GM18868 (cell line): ENCODE measurements at regions not wholly inside any gene's neighbourhood (a gene's known extent, or its start where the extent isn't known, plus 50 kb on each side); places are given as distances from the start of the nearest gene placed in this dataset.

Experiments used
- ATAC-seq: cut with Tn5 transposase; IDR thresholded peaks from one replicate; pipeline ENCODE4 v1.9.1; 2021; ENCODE audit warnings: mild to moderate bottlenecking, moderate library complexity; ENCODE audit not compliant: unreplicated experiment

DNA sequence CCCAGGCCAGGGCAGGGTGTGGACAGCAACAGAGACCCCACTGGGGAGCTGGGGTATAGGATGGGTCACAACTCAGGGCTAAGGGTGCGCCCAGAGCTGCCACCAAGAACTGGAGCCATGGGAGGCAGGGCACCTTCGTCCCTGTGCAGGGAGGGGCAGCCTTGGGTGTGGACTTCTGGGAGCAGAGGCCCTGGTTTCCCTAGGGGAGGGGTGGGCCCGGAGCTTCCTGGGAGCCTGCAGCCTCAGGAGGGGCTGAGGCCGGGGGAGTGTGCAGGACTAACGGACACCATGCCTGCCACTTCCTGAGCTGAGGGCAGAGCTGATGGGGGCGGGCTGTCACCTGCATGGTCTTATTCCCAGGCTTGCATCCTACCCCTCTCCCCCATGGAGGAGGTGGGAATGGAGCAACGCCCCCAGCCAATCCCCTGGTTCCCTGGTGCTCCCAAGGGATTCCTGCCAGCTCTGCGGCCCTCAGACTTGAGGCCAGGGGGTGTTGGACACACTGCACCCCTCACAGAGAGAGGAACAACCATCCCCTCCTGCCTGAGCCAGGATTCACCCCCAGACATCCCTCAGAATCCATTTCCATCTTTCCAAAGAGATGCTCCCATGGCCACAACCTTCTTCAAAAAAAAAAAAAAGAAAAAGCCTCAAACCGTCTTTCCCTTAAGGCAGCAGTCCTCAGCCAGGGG lies 225.7 kb downstream of the CTTN start:
- no peak for ATAC-seq

DNA sequence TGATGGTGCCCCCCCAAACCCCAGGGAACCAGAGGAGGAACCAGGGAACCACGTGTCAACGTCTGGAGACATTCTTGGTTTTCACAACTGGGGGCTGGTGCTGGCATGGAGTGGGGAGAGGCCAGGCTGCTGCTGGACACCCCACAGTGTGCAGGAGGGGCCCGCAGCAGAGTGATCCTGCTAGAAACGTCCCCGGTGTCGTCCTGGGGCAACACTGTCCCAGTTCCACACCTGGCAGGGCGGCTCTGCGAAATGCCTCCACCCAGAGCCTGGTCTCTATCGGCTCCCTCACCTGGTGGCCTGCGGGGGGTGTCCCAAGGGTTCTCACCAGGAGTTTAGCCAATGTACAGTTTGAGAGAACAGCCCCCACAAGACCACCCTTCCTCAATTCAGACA lies 226.3 kb downstream of the CTTN start:
- ATAC-seq = no peak

- no peak for ATAC-seq
Observed at GRCh38 chr11:70625051-70625450, 226.7 kb downstream of the CTTN start.

- no peak for ATAC-seq
Observed at GRCh38 chr11:70625582-70626518, 227.5 kb downstream of the CTTN start.

DNA sequence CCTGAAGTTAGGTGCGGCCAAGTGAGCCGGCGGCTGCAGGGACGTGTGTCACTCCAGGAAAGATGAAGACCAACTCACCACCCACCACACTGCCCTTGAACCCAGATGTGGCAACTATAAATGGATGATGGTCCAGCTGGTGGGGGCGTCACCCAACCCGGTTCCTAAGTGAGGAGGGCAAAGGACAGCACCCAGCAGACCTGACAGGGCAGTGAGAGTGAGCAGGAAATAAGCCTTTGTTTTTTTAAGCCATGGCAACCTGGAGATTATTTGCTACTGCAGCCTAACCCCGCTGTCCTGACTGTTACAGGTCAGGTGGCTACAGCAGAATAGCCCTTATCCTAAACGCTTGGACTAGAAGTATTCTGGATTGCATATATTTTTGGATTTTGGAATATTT lies 228.9 kb downstream of the CTTN start:
- no peak for ATAC-seq

DNA sequence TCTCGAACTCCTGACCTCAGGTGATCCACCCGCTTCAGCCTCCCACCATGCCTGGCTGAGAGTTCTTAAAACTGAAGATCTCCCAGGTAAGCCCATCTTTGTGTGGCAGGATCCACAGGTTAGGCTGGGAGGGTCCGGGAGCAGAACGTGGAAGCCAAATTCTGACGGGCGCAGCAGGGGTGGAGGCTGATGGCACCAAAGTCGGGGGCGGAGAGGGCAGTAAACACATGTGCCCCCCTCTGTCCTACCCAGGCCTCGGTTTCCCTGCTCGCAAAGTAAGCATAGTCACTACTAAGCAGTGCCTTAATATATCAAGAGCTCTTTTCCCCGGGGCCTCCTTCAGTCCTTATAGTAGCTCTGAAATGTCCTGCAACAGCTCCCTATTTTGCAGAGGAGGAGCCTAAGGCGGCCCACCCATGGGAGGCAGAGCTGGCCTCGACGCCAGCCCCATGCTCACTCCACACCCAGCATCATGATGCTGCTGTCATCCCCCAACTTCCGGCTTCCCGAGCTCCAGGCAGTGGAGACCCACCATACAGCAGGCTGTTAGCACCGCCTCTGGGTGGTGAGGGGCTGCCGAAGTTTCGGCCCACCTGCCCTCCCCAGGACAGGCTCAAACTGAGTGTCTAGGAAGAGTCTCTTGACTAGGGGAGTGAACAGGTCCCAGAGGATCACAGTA lies 230.0 kb downstream of the CTTN start:
- no peak for ATAC-seq

GRCh38 chr11:70628855-70629844 lies 230.8 kb downstream of the CTTN start:
- no peak for ATAC-seq

DNA sequence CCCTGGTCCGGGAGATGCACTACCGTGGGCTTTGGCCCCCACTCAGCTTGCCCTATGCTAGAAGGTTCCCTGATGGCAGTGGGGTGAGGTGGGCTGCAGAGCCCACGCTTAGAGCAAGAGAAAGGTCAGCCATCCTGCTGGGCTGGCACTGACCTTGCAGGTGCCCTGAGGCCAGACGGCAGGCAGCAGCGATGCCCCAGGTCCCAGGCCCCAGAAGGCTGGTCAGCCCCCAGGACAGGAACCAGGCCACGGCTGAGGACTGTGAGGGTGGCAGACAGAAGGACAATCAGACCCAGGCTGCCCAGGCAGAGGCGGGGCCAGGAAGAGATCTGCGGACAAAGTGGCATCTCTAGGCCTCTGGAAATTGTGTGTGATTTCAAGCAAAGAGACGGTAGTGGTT lies 231.7 kb downstream of the CTTN start:
- no peak for ATAC-seq

GRCh38 chr11:70630816-70631623 lies 232.7 kb downstream of the CTTN start:
- ATAC-seq = no peak

GRCh38 chr11:70631624-70632047 lies 233.3 kb downstream of the CTTN start:
- ATAC-seq = no peak

DNA sequence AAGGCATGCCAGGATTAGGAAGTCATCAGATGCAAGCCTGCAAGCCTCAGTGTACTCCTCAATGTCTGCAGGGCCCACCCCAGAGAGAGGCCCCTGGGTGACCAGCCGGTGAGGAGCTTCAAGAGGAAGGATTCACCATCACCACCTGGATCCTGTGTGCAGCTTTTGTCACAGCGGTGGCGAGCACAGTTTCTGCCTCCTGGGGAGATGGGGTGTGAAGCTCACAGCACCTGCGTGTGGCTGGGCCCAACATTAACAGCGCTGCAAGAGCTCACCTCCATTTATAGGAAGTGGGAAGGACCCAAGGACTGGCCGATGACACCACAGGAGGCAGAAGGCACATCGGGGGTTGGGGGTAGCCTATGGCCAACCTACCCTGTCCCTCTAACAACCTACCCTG lies 235.3 kb downstream of the CTTN start:
- ATAC-seq = no peak

- no peak for ATAC-seq
Observed at GRCh38 chr11:70636659-70637058, 238.3 kb downstream of the CTTN start.

DNA sequence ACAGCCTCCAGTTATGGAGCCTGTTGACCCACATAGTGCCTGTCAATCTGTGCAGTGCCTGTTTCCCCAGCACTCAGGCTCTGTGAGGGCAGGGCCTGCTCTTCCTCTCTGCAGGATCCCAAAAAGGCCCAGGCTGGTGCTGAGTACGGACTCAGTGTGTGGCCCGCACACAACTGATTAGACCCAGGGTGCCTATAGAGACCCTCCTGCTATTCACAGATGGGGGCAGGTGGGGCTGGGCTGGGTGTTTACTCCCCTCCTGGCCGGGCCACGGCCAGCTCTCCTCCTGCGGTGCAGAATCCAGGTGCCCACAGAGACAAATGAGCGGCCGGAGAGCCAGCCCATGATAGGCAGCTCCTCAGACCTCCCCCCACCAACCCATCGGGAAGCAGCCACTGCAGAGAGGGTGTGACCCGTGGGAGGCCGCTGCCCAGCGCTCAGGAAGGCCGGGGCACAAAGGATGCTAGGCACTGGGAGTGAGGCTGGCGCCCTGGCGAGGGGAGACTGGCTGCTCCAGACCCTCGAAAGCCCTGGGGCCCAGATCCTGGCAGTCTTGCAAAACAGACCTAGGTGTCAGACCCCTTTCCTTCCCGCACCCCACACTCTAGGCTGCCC lies 239.0 kb downstream of the CTTN start:
- ATAC-seq = no peak

DNA sequence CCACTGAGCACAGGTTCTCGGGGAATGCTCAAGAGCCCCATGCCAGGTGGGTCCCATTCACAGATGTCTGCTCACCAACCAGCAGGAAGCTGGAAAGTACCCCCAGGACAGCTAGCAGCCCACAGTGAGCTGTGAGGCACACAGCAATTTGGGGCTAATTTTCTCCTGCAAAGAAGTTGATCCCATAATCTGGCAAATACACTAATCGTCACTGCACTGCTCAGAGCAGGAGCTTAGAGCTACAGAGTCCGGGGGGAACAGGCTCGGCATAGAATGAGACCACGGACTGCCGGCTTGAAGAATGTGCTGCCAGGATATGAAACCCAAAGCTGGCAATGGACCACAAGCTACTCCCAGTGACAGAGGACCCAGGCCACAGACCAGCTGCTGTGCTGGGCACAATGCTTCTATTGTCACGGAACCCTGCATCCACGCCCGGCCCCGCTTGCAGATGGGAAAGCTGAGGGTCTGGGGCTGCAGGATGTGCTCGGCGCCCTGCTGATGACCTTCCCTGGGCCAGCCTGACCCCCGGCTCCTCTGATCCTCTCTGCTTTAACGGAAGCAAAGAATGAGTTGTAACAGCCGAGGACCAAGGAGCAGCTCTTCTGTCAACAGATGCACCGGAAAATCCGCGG lies 239.7 kb downstream of the CTTN start:
- no peak for ATAC-seq

DNA sequence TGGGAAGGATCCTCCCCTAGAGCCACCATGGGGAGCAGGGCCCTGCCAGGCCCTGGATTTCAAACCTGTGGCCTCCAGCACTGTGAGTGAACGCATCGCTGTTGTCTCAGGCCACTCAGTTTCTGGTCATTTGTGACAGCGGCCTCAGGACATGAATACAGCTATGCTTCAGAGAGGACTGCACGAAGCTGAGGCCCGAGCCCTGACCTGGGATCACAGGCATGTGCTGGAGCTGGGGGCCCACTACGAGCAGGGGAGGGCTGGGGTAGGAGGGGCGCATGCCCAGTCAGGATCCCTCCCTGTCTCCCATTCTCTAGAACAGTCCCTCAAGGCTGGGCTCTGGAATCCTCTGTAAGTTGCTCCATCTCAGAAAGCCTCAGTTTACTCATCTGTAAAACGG lies 242.1 kb downstream of the CTTN start:
- no peak for ATAC-seq

GRCh38 chr11:70641369-70641768 lies 243.0 kb downstream of the CTTN start:
- ATAC-seq = no peak

DNA sequence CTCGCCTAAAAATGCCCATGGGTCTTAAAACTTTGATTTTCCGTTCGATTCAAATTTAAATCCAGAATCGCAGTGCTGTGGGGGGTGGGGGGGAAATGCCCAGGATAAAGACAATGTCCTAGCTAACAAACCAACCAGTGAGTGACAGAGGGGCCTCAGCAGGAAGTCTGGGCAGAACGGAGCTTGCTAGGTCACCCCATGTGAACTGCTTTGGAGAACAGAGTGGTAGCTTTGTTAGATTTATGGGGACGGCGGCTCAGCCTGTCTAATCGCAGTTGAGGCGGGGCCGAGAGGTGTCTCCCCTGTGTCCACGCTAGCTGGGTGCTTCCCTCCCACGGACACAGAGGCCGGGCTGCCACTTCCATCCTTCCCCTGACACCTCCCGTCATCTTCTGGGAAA lies 243.9 kb downstream of the CTTN start:
- ATAC-seq = no peak

- no peak for ATAC-seq
Observed at GRCh38 chr11:70643642-70644041, 245.3 kb downstream of the CTTN start.
